GM10266 (cell line): ENCODE measurements at regions not wholly inside any gene's neighbourhood (a gene's known extent, or its start where the extent isn't known, plus 50 kb on each side); places are given as distances from the start of the nearest gene placed in this dataset.

Experiments used
- DNase-seq: peaks from one replicate; pipeline ENCODE4 v3.0.0; 2012; ENCODE audit errors: extremely low spot score
- TF ChIP-seq, protein P1 (sequence below): IDR thresholded peaks from 2 replicates; pipeline ENCODE4 v1.5.1; 2012; ENCODE audit warnings: mild to moderate bottlenecking, low read depth; ENCODE audit not compliant: control insufficient read depth, insufficient read depth; ENCODE audit errors: missing control alignments

DNA sequence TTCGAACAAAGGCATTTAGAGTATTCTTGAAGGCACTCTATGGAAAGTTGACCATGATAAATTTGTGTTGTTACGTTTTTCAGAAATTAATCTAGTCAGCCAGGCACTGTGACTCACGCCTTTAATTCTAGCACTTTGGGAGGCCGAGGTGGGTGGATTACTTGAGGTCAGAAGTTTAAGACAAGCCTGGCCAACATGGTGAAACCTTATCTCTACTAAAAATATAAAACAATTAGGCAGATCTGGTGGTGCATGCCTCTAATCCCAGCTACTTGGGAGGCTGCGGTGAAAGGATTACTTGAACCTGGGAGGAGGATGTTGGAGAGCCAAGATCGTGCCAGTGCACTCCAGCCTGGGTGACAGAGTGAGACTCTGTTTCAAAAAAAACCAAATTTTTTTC lies 130.6 kb upstream of the BRINP3 start:
- DNase-seq = no peak
- TF ChIP-seq, protein P1, sequence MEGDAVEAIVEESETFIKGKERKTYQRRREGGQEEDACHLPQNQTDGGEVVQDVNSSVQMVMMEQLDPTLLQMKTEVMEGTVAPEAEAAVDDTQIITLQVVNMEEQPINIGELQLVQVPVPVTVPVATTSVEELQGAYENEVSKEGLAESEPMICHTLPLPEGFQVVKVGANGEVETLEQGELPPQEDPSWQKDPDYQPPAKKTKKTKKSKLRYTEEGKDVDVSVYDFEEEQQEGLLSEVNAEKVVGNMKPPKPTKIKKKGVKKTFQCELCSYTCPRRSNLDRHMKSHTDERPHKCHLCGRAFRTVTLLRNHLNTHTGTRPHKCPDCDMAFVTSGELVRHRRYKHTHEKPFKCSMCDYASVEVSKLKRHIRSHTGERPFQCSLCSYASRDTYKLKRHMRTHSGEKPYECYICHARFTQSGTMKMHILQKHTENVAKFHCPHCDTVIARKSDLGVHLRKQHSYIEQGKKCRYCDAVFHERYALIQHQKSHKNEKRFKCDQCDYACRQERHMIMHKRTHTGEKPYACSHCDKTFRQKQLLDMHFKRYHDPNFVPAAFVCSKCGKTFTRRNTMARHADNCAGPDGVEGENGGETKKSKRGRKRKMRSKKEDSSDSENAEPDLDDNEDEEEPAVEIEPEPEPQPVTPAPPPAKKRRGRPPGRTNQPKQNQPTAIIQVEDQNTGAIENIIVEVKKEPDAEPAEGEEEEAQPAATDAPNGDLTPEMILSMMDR = no peak

DNA sequence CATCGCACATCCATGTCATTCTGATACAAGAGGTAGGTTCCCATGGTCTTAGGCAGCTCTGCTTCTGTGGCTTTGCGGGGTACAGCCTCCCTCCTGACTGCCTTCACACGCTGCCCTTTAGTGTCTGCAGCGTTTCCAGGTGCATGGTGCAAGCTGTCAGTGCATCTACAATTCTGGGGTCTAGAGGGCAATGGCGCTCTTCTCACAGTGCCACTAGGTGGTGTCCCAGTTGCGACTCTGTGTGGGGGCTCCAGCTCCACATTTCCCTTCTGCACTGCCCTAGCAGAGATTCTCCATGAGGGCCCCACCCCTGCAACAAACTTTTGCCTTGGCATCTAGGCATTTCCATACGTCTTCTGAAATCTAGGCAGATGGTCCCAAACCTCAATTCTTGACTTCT lies 138.2 kb upstream of the BRINP3 start:
- DNase-seq = no peak
- TF ChIP-seq, protein P1 = no peak

DNA sequence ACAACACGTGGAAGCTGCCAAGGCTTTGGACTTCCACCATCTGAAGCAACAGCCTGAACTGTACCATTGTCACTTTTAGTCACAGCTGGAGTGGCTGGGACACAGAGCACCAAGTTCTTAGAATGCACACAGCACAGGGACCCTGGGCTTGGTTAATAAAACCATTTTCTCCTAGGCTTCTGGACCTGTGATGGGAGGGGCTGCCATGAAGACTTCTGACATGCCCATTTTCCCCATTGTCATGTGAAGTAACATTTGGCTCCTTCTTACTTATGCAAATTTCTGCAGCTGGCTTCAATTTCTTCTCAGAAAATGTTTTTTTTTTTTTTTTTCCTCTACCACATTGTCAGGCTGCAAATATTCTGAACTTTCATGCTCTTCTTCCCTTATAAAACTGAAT lies 138.6 kb upstream of the BRINP3 start:
- DNase-seq = no peak
- TF ChIP-seq, protein P1 = no peak

DNA sequence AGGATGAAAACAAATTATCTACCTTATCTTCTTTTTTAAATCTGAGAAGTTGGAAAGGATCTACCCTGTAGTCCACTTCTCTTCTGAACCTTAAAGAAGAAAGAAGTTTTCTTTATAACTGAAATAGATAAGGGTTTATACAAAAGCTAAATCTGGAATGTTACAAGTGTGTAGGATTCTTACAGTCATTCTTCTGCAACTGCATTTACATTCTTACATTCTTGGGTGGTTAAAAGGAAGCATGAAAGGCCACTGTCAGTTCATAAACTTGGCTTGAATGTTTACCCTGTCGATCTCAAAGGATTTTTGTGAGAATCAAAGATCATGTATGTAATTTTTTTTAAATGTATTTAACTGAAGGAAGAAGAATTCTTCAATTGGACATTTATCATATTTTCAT lies 142.1 kb upstream of the BRINP3 start:
- no peak for DNase-seq
- TF ChIP-seq, protein P1 = no peak

DNA sequence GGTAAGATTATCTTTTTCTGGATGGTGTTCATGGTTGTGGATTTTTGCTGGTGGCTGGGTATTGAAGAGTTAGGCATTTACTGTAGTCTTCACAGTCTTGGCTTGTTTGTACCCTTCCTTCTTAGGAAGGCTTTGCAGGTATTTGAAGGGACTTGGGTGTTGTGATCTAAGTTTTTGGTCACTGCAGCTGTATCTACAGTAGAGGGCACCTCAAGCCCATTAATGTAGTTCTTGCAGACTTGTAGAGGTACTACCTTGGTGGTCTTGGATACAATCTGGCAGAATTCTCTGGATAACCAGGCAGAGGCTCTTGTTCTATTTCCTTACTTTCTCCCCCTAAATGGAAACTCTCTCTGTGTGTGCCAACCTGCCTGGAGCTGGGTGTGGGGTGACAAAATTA lies 155.8 kb upstream of the BRINP3 start:
- TF ChIP-seq, protein P1 = peak; percentile 23
- DNase-seq = no peak

DNA sequence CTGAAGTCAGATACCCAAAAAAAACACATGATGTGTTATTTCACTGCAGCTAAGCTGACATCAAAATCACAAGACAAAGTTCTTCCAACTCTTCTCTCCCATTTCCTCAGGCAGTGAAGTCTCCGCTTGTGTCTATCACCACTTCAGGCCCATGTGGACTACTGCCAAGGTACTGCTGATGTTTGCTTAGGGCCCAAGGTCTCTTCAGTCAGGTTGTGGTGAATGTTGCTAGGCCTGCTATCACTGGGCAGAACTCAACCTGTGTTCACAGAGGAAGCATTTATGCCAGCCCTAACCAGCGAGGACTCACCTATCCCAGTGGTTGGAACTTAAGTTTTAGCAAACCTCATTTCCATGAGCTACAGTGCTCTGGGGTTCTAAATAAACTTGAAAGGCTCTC lies 156.5 kb upstream of the BRINP3 start:
- TF ChIP-seq, protein P1 = no peak
- DNase-seq = no peak

DNA sequence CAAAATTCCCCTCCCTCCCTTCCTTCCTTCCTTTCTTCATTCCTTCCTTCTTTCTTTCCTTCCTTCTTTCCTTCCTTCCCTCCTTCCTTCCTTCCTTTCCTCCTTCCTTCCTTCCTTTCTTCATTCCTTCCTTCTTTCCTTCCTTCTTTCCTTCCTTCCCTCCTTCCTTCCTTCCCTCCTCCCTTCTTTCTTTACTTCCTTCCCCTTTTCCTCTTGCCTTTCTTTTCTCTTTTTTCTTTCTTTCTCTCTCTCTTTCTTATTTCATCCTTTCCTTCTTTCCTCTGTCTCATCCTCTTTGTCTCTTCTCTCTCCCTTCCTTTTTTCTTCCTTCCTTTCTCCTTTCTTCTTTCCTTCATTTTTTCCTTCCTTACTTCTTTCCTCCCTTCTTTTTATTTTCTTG lies 171.9 kb upstream of the BRINP3 start:
- TF ChIP-seq, protein P1 = no peak
- no peak for DNase-seq
